H1 (cell line): ENCODE measurements at regions not wholly inside any gene's neighbourhood (a gene's known extent, or its start where the extent isn't known, plus 50 kb on each side); places are given as distances from the start of the nearest gene placed in this dataset.

Experiments
- CTCF ChIA-PET: fragments of 300-600 bp; sonication (Branson Sonifier 250); formaldehyde crosslinking; loops from one replicate; lab custom pipeline; 2021; ENCODE audit not compliant: partially characterized antibody; lab: Charles Lee
- POLR2A ChIA-PET: fragments of 300-600 bp; sonication (Branson Sonifier 250); formaldehyde crosslinking; loops from one replicate; lab custom pipeline; 2021; ENCODE audit warnings: inconsistent platforms; ENCODE audit not compliant: partially characterized antibody; lab: Charles Lee
- DNase-seq, 2 experiments: peaks; one replicate each; pipeline versions ENCODE4 v3.0.0 to v3.0.0-alpha.2; 2010 to 2022; ENCODE audit warnings: low spot score in 2 of 2, low read depth in 1 of 2, mixed read lengths in 1 of 2
- FAIRE-seq: peaks from 2 replicates; lab custom pipeline; 2011; peaks lifted over from hg19 to GRCh38; lab: Jason Lieb, UNC
- H2AFZ ChIP-seq: 2 replicates; pipeline ENCODE4 v1.8.1; 2012; ENCODE audit warnings: low read length, inconsistent platforms
- H2AK5ac ChIP-seq: 2 replicates; pipeline ENCODE4 v1.6.1; 2013; ENCODE audit warnings: low read depth, low read length
- H2BK120ac ChIP-seq: replicated peaks from 2 replicates; pipeline ENCODE3; 2013; ENCODE audit warnings: low read depth, low read length, inconsistent platforms
- H2BK12ac ChIP-seq: 2 replicates; pipeline ENCODE4 v1.6.1; 2013; ENCODE audit warnings: low read depth, low read length
- H2BK15ac ChIP-seq: 2 replicates; pipeline ENCODE4 v1.6.1; 2013; ENCODE audit warnings: low read length
- H2BK20ac ChIP-seq: 2 replicates; pipeline ENCODE4 v1.6.1; 2013; ENCODE audit warnings: low read length
- H2BK5ac ChIP-seq: 2 replicates; pipeline ENCODE4 v1.6.1; 2013; ENCODE audit warnings: low read depth, low read length
- H3K14ac ChIP-seq: 2 replicates; pipeline ENCODE4 v1.6.1; 2013; ENCODE audit warnings: inconsistent platforms; ENCODE audit not compliant: insufficient read length
- H3K18ac ChIP-seq: 2 replicates; pipeline ENCODE4 v1.6.1; 2013; ENCODE audit warnings: low read length; ENCODE audit errors: extremely low read depth
- H3K23ac ChIP-seq: 2 replicates; pipeline ENCODE4 v1.6.1; 2013; ENCODE audit warnings: inconsistent platforms; ENCODE audit not compliant: insufficient read length
- H3K23me2 ChIP-seq: 2 replicates; pipeline ENCODE4 v1.6.1; 2013; ENCODE audit warnings: low read depth, low read length
- H3K27ac ChIP-seq: 2 replicates; pipeline ENCODE4 v1.6.1; 2011; ENCODE audit warnings: low read depth, low read length, inconsistent platforms
- H3K27me3 ChIP-seq, 4 experiments: replicated peaks in 1 of 4; 1 replicate in 1 of 4; 2 replicates in 3 of 4; pipeline versions ENCODE4 v1.6.1 to v1.8.1; 2011 to 2013; ENCODE audit warnings: low read length in 3 of 4, mild to moderate bottlenecking in 3 of 4, inconsistent platforms in 2 of 4, mixed read lengths in 2 of 4, moderate library complexity in 1 of 4; ENCODE audit not compliant: control insufficient read depth in 3 of 4, insufficient read depth in 3 of 4; ENCODE audit errors: extremely low read depth in 1 of 4
- H3K36me3 ChIP-seq, 4 experiments: 2 replicates each; pipeline versions ENCODE4 v1.6.1 to v1.8.1; 2011 to 2013; ENCODE audit warnings: mild to moderate bottlenecking in 4 of 4, low read length in 3 of 4, moderate library complexity in 2 of 4, control low read depth in 1 of 4, inconsistent platforms in 1 of 4; ENCODE audit not compliant: insufficient read depth in 4 of 4, control insufficient read depth in 2 of 4
- H3K4ac ChIP-seq: replicated peaks from 2 replicates; pipeline ENCODE3; 2013; ENCODE audit warnings: low read length, low read depth, mixed read lengths, inconsistent platforms; ENCODE audit not compliant: insufficient read length
- H3K4me1 ChIP-seq, 4 experiments: replicated peaks in 1 of 4; 1 replicate in 1 of 4; 2 replicates in 3 of 4; pipeline versions ENCODE4 v1.6.1 to v1.8.1; 2011 to 2013; ENCODE audit warnings: low read length in 3 of 4, inconsistent platforms in 2 of 4, mixed read lengths in 1 of 4; ENCODE audit not compliant: insufficient read depth in 4 of 4, control insufficient read depth in 3 of 4
- H3K4me2 ChIP-seq, 2 experiments: 2 replicates each; pipeline versions ENCODE4 v1.6.1 to v1.8.1; 2011 to 2013; ENCODE audit warnings: low read depth in 2 of 2, low read length in 2 of 2, control low read depth in 1 of 2, inconsistent platforms in 1 of 2, mild to moderate bottlenecking in 1 of 2; ENCODE audit not compliant: insufficient read depth in 1 of 2
- H3K4me3 ChIP-seq, 4 experiments: fragments of 200-600, 300-600 bp in 1 of 4; sonication (generic), shearing (Covaris generic), sonication (Bioruptor Twin) in 1 of 4; 2 replicates each; pipeline versions ENCODE4 v1.5.1 to v1.8.1; 2011 to 2016; ENCODE audit warnings: low read length in 4 of 4, low read depth in 3 of 4, control low read depth in 2 of 4, inconsistent platforms in 2 of 4, mild to moderate bottlenecking in 2 of 4, mixed read lengths in 1 of 4, moderate library complexity in 1 of 4; ENCODE audit not compliant: insufficient read depth in 2 of 4; ENCODE audit errors: extremely low read depth in 1 of 4
- H3K56ac ChIP-seq: replicated peaks from 2 replicates; pipeline ENCODE3; 2013; ENCODE audit warnings: low read depth, mild to moderate bottlenecking, mixed read lengths, low read length, inconsistent platforms; ENCODE audit not compliant: insufficient read length
- H3K79me1 ChIP-seq: 2 replicates; pipeline ENCODE4 v1.6.1; 2013; ENCODE audit warnings: low read depth, low read length, control low read depth
- H3K79me2 ChIP-seq, 2 experiments: 2 replicates each; pipeline versions ENCODE4 v1.6.1 to v1.8.1; 2012 to 2013; ENCODE audit warnings: low read length in 2 of 2, mild to moderate bottlenecking in 2 of 2, inconsistent platforms in 1 of 2; ENCODE audit not compliant: insufficient read depth in 2 of 2, control insufficient read depth in 1 of 2
- H3K9ac ChIP-seq, 4 experiments: replicated peaks in 1 of 4; 1 replicate in 1 of 4; 2 replicates in 3 of 4; pipeline versions ENCODE4 v1.6.1 to v1.8.1; 2011 to 2013; ENCODE audit warnings: low read depth in 3 of 4, low read length in 3 of 4, control low read depth in 2 of 4, mild to moderate bottlenecking in 2 of 4, moderate library complexity in 2 of 4, inconsistent platforms in 1 of 4; ENCODE audit errors: extremely low read depth in 1 of 4
- H3K9me3 ChIP-seq, 2 experiments: 2 replicates each; pipeline versions ENCODE4 v1.6.1 to v1.8.1; 2012 to 2013; ENCODE audit warnings: mild to moderate bottlenecking in 2 of 2, moderate library complexity in 2 of 2, control low read depth in 1 of 2, inconsistent platforms in 1 of 2, low read depth in 1 of 2, low read length in 1 of 2, mixed read lengths in 1 of 2; ENCODE audit not compliant: insufficient read depth in 2 of 2
- H4K20me1 ChIP-seq, 2 experiments: replicated peaks in 1 of 2; 2 replicates each; pipeline versions ENCODE3 to v1.8.1; 2011 to 2013; ENCODE audit warnings: inconsistent platforms in 2 of 2, low read length in 2 of 2, mild to moderate bottlenecking in 1 of 2; ENCODE audit not compliant: insufficient read depth in 2 of 2, control insufficient read depth in 1 of 2
- H4K5ac ChIP-seq: 2 replicates; pipeline ENCODE4 v1.6.1; 2013; ENCODE audit warnings: low read length, low read depth, mixed read lengths, inconsistent platforms; ENCODE audit not compliant: insufficient read length
- H4K8ac ChIP-seq: 2 replicates; pipeline ENCODE4 v1.8.0; 2013; ENCODE audit warnings: mild to moderate bottlenecking, moderate library complexity, low read length, inconsistent platforms; ENCODE audit not compliant: insufficient read depth; ENCODE audit errors: extremely low read depth
- H4K91ac ChIP-seq: replicated peaks from 2 replicates; pipeline ENCODE3; 2013; ENCODE audit warnings: low read length, mixed read lengths, inconsistent platforms; ENCODE audit not compliant: insufficient read length
- BRCA1 ChIP-seq: IDR thresholded peaks from 2 replicates; pipeline ENCODE4 v1.6.1; 2012; ENCODE audit warnings: low read depth, low read length, improper control_type of control experiment
- E2F6 ChIP-seq: IDR thresholded peaks from 2 replicates; pipeline ENCODE4 v1.6.1; 2012; ENCODE audit warnings: inconsistent platforms
- JUND ChIP-seq: IDR thresholded peaks from 2 replicates; pipeline ENCODE4 v1.6.1; 2011; ENCODE audit warnings: mild to moderate bottlenecking, improper control_type of control experiment, low read length
- MAFK ChIP-seq: IDR thresholded peaks from 2 replicates; pipeline ENCODE4 v1.6.1; 2012; ENCODE audit warnings: low read depth, mild to moderate bottlenecking, improper control_type of control experiment, low read length
- POLR2A ChIP-seq, 2 experiments: IDR thresholded peaks; 1 replicate in 1 of 2; 2 replicates in 1 of 2; pipeline ENCODE4 v1.6.1; 2011; ENCODE audit warnings: low read depth in 2 of 2, low read length in 2 of 2, mild to moderate bottlenecking in 2 of 2; ENCODE audit errors: control extremely low read depth in 1 of 2
- POLR2AphosphoS5 ChIP-seq: IDR thresholded peaks from 2 replicates; pipeline ENCODE4 v1.6.1; 2011; ENCODE audit warnings: low read depth, low read length
- RBBP5 ChIP-seq: IDR thresholded peaks from 2 replicates; pipeline ENCODE4 v1.7.1; 2012; ENCODE audit warnings: low read depth, mild to moderate bottlenecking, inconsistent platforms, low read length, moderate library complexity, borderline replicate concordance
- SAP30 ChIP-seq: fragments of 300-600 bp; sonication (generic); IDR thresholded peaks from 2 replicates; pipeline ENCODE4 v1.7.1; 2012; ENCODE audit warnings: low read length, moderate library complexity, mild to moderate bottlenecking, inconsistent platforms; ENCODE audit not compliant: insufficient read depth, insufficient replicate concordance
- SIN3A ChIP-seq, 2 experiments: IDR thresholded peaks in 1 of 2; conservative IDR thresholded peaks in 1 of 2; 2 replicates each; pipeline ENCODE4 v1.6.1; 2011 to 2012; ENCODE audit warnings: low read length in 2 of 2, improper control_type of control experiment in 1 of 2, low read depth in 1 of 2, mild to moderate bottlenecking in 1 of 2
- SP2 ChIP-seq: IDR thresholded peaks from 2 replicates; pipeline ENCODE4 v1.6.1; 2012; ENCODE audit warnings: mild to moderate bottlenecking, low read length, inconsistent platforms
- WGBS, 2 experiments: shearing (Covaris generic) in 1 of 2; methylation state at CpG; one replicate each; pipeline versions ENCODE4 v1.1.6 to v1.1.7; 2013 to 2015; ENCODE audit warnings: low lambda C conversion rate in 2 of 2, mixed read lengths in 2 of 2, inconsistent platforms in 1 of 2, low coverage in 1 of 2, missing lambda C conversion rate in 1 of 2; ENCODE audit not compliant: insufficient replicate concordance in 2 of 2, insufficient coverage in 1 of 2, insufficient read length in 1 of 2; ENCODE audit errors: extremely low coverage in 1 of 2, missing lambda C conversion rate in 1 of 2; 5-methylcytosine and 5-hydroxymethylcytosine counted together

- no peak overlapping the region for H3K23ac ChIP-seq
- H3K4me2 ChIP-seq, result no peak overlapping the region
- no peak overlapping the region for H3K14ac ChIP-seq
- WGBS, 2 experiments, result 91% methylated on average over 8 of the region's 8 CpGs; no CpG with 5 or more reads in 1 of the 2 experiments
- no peaks in the 10 kb centered on the region for H3K79me2 ChIP-seq
- H3K36me3 ChIP-seq, result no peaks in the 10 kb centered on the region
- H4K8ac ChIP-seq, result no peak overlapping the region
- H3K4me1 ChIP-seq, result 0 out of 7 replicates have a peak, but pooled peaks cover 0 to 2% (median 0%) of the 10 kb centered on the region in 4 experiments
- H3K18ac ChIP-seq, result no peak overlapping the region
- H4K20me1 ChIP-seq, result no peaks in the 10 kb centered on the region
- FAIRE-seq (no peak), DNase-seq (no peak)
- no peak overlapping the region for H3K4me3 ChIP-seq
- no peak overlapping the region for H2BK12ac ChIP-seq
- no peak overlapping the region for H2BK5ac ChIP-seq
- no peak overlapping the region for H2AK5ac ChIP-seq
- H2BK20ac ChIP-seq, result no peak overlapping the region
- H3K27ac ChIP-seq, result no peak overlapping the region
- no peak overlapping the region for H4K5ac ChIP-seq
- ChIA-PET CTCF (no interaction called here), POLR2A (no interaction called here)
- H3K9me3 ChIP-seq, result no peaks in the 10 kb centered on the region
- H4K91ac ChIP-seq, result no peak overlapping the region
- H3K27me3 ChIP-seq, result no peaks in the 10 kb centered on the region
- H3K23me2 ChIP-seq, result no peaks in the 10 kb centered on the region
- H3K56ac ChIP-seq, result no peak overlapping the region
- TF ChIP-seq BRCA1, result no peak
- no peak for TF ChIP-seq MAFK
- TF ChIP-seq E2F6, result no peak
- TF ChIP-seq RBBP5, result no peak
- no peak for TF ChIP-seq SAP30
- TF ChIP-seq SIN3A (conservative IDR thresholded peaks at IDR 0.05 in 1 of 2, IDR thresholded peaks at IDR 0.05 in 1 of 2; ENCODE audit: low read depth in 1 of 2, low read length in 2 of 2), result no peak
- no peak for TF ChIP-seq JUND
- no peak for TF ChIP-seq POLR2A (IDR thresholded peaks at IDR 0.05; ENCODE audit: control extremely low read depth in 1 of 2, low read depth in 2 of 2, low read length in 2 of 2)
- TF ChIP-seq SP2, result no peak
- TF ChIP-seq POLR2AphosphoS5, result no peak
- no peak overlapping the region for H2BK120ac ChIP-seq
- no peak overlapping the region for H3K9ac ChIP-seq
- no peak overlapping the region for H2AFZ ChIP-seq
- H2BK15ac ChIP-seq, result no peak overlapping the region
- H3K4ac ChIP-seq, result no peak overlapping the region
- no peaks in the 10 kb centered on the region for H3K79me1 ChIP-seq
Observed at GRCh38 chr2:66733364-66733999, 298.6 kb downstream of the MEIS1 start.
